Thyroid gland (tissue), 4 donors: ENCODE measurements at regions not wholly inside any gene's neighbourhood (a gene's known extent, or its start where the extent isn't known, plus 50 kb on each side); places are given as distances from the start of the nearest gene placed in this dataset.
A peak's percentile ranks its signal among the peaks of the same experiment; 100 is the strongest.

Source experiments
- DNase-seq, 2 donors: peaks; one replicate each; pipeline ENCODE4 v3.0.0-alpha.2; 2019
- H3K27ac ChIP-seq, 3 donors: fragments of 200-600 bp; sonication (generic); 1 replicate in 2 of 3; 2 replicates in 1 of 3; pipeline ENCODE4 v1.5.1; 2016 to 2019; ENCODE audit warnings: mild to moderate bottlenecking in 1 of 3, moderate library complexity in 1 of 3
- H3K27me3 ChIP-seq: fragments of 200-600 bp; sonication (generic); one replicate; pipeline ENCODE4 v1.5.1; 2019
- H3K36me3 ChIP-seq, 2 donors: fragments of 200-600 bp; sonication (generic); one replicate each; pipeline ENCODE4 v1.5.1; 2016 to 2019
- H3K4me1 ChIP-seq, 2 donors: fragments of 200-600 bp; sonication (generic); one replicate each; pipeline ENCODE4 v1.5.1; 2017 to 2019
- H3K4me3 ChIP-seq, 3 donors: fragments of 200-600 bp; sonication (generic); replicated peaks in 1 of 3; 1 replicate in 2 of 3; 2 replicates in 1 of 3; pipeline ENCODE4 v1.5.1; 2016; ENCODE audit warnings: mild to moderate bottlenecking in 1 of 3
- H3K9me3 ChIP-seq: fragments of 200-600 bp; sonication (generic); one replicate; pipeline ENCODE4 v1.5.1; 2017
- CTCF ChIP-seq, 6 experiments: fragments of 200-600 bp in 3 of 6; fragments of 450-650 bp in 3 of 6; sonication (generic) in 3 of 6; IDR thresholded peaks; one replicate each; pipeline ENCODE4 v1.5.1; 2016 to 2019; ENCODE audit warnings: antibody characterized with exemption in 6 of 6, mild to moderate bottlenecking in 2 of 6, inconsistent platforms in 1 of 6, moderate library complexity in 1 of 6
- POLR2A ChIP-seq, 2 donors: fragments of 450-650 bp; IDR thresholded peaks; one replicate each; pipeline ENCODE4 v1.6.1; 2017; ENCODE audit warnings: antibody characterized with exemption in 2 of 2, mild to moderate bottlenecking in 2 of 2, moderate library complexity in 1 of 2
- WGBS, 2 donors: methylation state at CpG; one replicate each; pipeline ENCODE4 v1.1.5; 2017; 5-methylcytosine and 5-hydroxymethylcytosine counted together
- intact Hi-C: fragments of 100-400 bp; cut with DNase I; formaldehyde crosslinking; loops from one replicate; pipeline ENCODE4 v1.15.1; 2023

- no peaks in the 10 kb centered on the region for H3K9me3 ChIP-seq
- intact Hi-C loops, result no loop called here
- TF ChIP-seq CTCF (IDR thresholded peaks at IDR 0.05) (no peak), POLR2A (IDR thresholded peaks at IDR 0.05) (no peak)
- H3K4me1 ChIP-seq, result no peaks in the 10 kb centered on the region
- H3K27me3 ChIP-seq, result no peaks in the 10 kb centered on the region
- DNase-seq, result no peak
- H3K27ac ChIP-seq, result no peak overlapping the region
- 33 to 81% methylated on average over 1 of the region's 1 CpG for WGBS, 2 donors
- no peaks in the 10 kb centered on the region for H3K36me3 ChIP-seq
- no peak overlapping the region for H3K4me3 ChIP-seq
Observed at GRCh38 chr3:72247645-72248388, 462.9 kb upstream of the PROK2 start.

GRCh38 chr3:72247126-72247525, 462.2 kb upstream of the PROK2 start:
- Histone ChIP-seq H3K27ac (no peak overlapping the region), H3K4me3 (no peak overlapping the region), H3K4me1 (no peaks in the 10 kb centered on the region), H3K9me3 (no peaks in the 10 kb centered on the region), H3K27me3 (no peaks in the 10 kb centered on the region), H3K36me3 (no peaks in the 10 kb centered on the region)
- WGBS, 2 donors, result 94 to 98% methylated on average over 7 of the region's 7 CpGs
- intact Hi-C loops, result no loop called here
- no peak for DNase-seq
- TF ChIP-seq CTCF (IDR thresholded peaks at IDR 0.05) (no peak), POLR2A (IDR thresholded peaks at IDR 0.05) (no peak)

GRCh38 chr3:72246685-72247084, 461.7 kb upstream of the PROK2 start:
- 68 to 87% methylated on average over 6 of the region's 6 CpGs for WGBS, 2 donors
- no peak for TF ChIP-seq POLR2A (IDR thresholded peaks at IDR 0.05)
- no peak for TF ChIP-seq CTCF (IDR thresholded peaks at IDR 0.05)
- H3K27ac ChIP-seq, result no peak overlapping the region
- no peak for DNase-seq
- H3K4me3 ChIP-seq, result no peak overlapping the region
- H3K4me1 ChIP-seq, result no peaks in the 10 kb centered on the region
- no peaks in the 10 kb centered on the region for H3K36me3 ChIP-seq
- intact Hi-C loops, result no loop called here
- no peaks in the 10 kb centered on the region for H3K27me3 ChIP-seq
- H3K9me3 ChIP-seq, result no peaks in the 10 kb centered on the region

GRCh38 chr3:72245183-72245811, 460.3 kb upstream of the PROK2 start:
- intact Hi-C loops, result no loop called here
- Histone ChIP-seq H3K27me3 (no peaks in the 10 kb centered on the region), H3K4me3 (no peak overlapping the region), H3K9me3 (no peaks in the 10 kb centered on the region), H3K27ac (no peak overlapping the region), H3K36me3 (no peaks in the 10 kb centered on the region), H3K4me1 (no peaks in the 10 kb centered on the region)
- 59 to 79% methylated on average over 3 to 9 of the region's 9 CpGs for WGBS, 2 donors
- TF ChIP-seq POLR2A (IDR thresholded peaks at IDR 0.05) (no peak), CTCF (IDR thresholded peaks at IDR 0.05) (no peak)
- peak; percentile 18 to 39 for DNase-seq

- WGBS, 2 donors, result 84% methylated on average over 5 of the region's 5 CpGs
- Histone ChIP-seq H3K36me3 (no peaks in the 10 kb centered on the region), H3K4me3 (no peak overlapping the region), H3K27ac (no peak overlapping the region), H3K9me3 (no peaks in the 10 kb centered on the region), H3K27me3 (no peaks in the 10 kb centered on the region), H3K4me1 (no peaks in the 10 kb centered on the region)
- intact Hi-C loops, result no loop called here
- no peak for TF ChIP-seq CTCF (IDR thresholded peaks at IDR 0.05)
- no peak for TF ChIP-seq POLR2A (IDR thresholded peaks at IDR 0.05)
- no peak for DNase-seq
Observed at GRCh38 chr3:72244396-72244795, 459.4 kb upstream of the PROK2 start.
